ENCODE measurements at regions not wholly inside any gene's neighbourhood (a gene's known extent, or its start where the extent isn't known, plus 50 kb on each side); places are given as distances from the start of the nearest gene placed in this dataset.

DNA sequence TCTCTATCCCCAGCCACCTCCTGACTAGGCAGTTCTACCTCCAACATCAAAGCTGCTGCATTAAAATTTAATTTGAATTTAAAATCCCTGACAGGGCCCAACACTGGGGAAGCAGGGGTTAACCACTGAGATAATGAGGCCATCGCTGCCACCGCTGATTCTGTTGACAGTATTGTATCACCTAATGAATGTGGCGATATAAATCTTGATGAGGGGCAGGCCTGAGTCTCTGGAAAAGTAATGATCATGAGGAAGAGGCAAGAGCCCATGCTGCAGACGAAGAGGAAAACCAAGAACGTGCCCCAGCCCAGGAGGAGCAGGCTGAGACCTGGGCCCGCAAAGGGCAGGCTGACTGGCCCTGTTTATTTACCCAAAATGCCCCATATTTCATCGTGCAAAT lies 251.4 kb upstream of the ZFHX3 start:
- no peak for DNase-seq
- intact Hi-C loops (cut with DNase I) = no loop called here
- no peaks in the 10 kb centered on the region for H3K36me3 ChIP-seq (ENCODE audit: insufficient read depth in 1 of 2, low read depth in 1 of 2)

DNA sequence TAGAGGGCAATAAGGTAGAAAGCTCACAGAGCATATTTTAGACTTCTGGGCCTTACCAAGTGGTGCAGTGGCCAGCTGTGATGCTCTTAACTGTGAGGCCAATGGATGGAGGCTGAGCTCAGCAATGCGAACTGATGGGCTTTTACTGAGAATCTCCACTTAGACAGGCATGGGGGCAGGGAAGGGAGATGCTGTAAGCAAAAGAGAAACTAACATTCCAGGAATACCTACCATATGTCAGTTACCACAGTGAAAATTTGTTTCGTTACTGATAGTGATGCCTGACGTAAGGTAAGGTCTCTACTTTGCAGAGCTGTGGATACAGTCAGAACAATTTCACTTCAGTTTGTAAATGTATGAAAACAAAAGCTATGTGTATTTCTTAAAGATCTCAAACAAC lies 250.6 kb upstream of the ZFHX3 start:
- Histone ChIP-seq H3K27me3 (ENCODE audit: insufficient read depth in 3 of 3, low read length in 2 of 3) (peaks cover 0 to under 1% (median 0%) of the 10 kb centered on the region in 3 donors), H3K4me3 (no peak overlapping the region), H3K36me3 (ENCODE audit: insufficient read depth in 1 of 2, low read depth in 1 of 2) (no peaks in the 10 kb centered on the region), H3K9me3 (no peaks in the 10 kb centered on the region), H3K4me1 (no peaks in the 10 kb centered on the region), H3K27ac (no peak overlapping the region)
- intact Hi-C loops (cut with DNase I) = no loop called here
- DNase-seq (no peak), ATAC-seq (no peak)
- 69 to 85% (median 78%) methylated on average over 3 of the region's 3 CpGs for WGBS, 3 donors
- no peak for TF ChIP-seq CTCF (IDR thresholded peaks at IDR 0.05)

More for the DNA sequence above, 251.4 kb upstream of the ZFHX3 start:
- no peak for TF ChIP-seq CTCF (IDR thresholded peaks at IDR 0.05)
- 73 to 76% (median 75%) methylated on average over 7 of the region's 7 CpGs for WGBS, 3 donors
- no peak overlapping the region for H3K4me3 ChIP-seq
- no peak for ATAC-seq
- peaks cover 0 to 6% (median 2%) of the 10 kb centered on the region in 3 donors for H3K27me3 ChIP-seq (ENCODE audit: insufficient read depth in 3 of 3, low read length in 2 of 3)
- H3K4me1 ChIP-seq = no peaks in the 10 kb centered on the region
- H3K9me3 ChIP-seq = no peaks in the 10 kb centered on the region
- H3K27ac ChIP-seq = no peak overlapping the region

GRCh38 chr16:73290258-73290657 lies 242.3 kb upstream of the ZFHX3 start:
- no peak overlapping the region for H3K4me3 ChIP-seq
- WGBS, 3 donors = 69 to 78% (median 71%) methylated on average over 1 of the region's 1 CpG
- H3K27me3 ChIP-seq (ENCODE audit: insufficient read depth in 3 of 3, low read length in 2 of 3) = peaks cover 0 to 15% (median 12%) of the 10 kb centered on the region in 3 donors
- ATAC-seq (no peak), DNase-seq (no peak)
- no peaks in the 10 kb centered on the region for H3K36me3 ChIP-seq (ENCODE audit: insufficient read depth in 1 of 2, low read depth in 1 of 2)
- no peaks in the 10 kb centered on the region for H3K4me1 ChIP-seq
- intact Hi-C loops (cut with DNase I) = no loop called here
- no peak overlapping the region for H3K27ac ChIP-seq
- TF ChIP-seq CTCF (IDR thresholded peaks at IDR 0.05) = no peak
- no peaks in the 10 kb centered on the region for H3K9me3 ChIP-seq

- 69 to 76% (median 73%) methylated on average over 4 of the region's 4 CpGs for WGBS, 3 donors
- DNase-seq (no peak), ATAC-seq (no peak)
- no peak for TF ChIP-seq CTCF (IDR thresholded peaks at IDR 0.05)
- no peaks in the 10 kb centered on the region for H3K4me1 ChIP-seq
- intact Hi-C loops (cut with DNase I) = no loop called here
- no peak overlapping the region for H3K4me3 ChIP-seq
- H3K36me3 ChIP-seq (ENCODE audit: insufficient read depth in 1 of 2, low read depth in 1 of 2) = no peaks in the 10 kb centered on the region
- H3K27ac ChIP-seq = no peak overlapping the region
- H3K9me3 ChIP-seq = no peaks in the 10 kb centered on the region
- peaks cover 0 to 15% (median 12%) of the 10 kb centered on the region in 3 donors for H3K27me3 ChIP-seq (ENCODE audit: insufficient read depth in 3 of 3, low read length in 2 of 3)
These were observed 241.3 kb upstream of the ZFHX3 start for GRCh38 chr16:73289232-73289631.

- DNase-seq (no peak), ATAC-seq (no peak)
- WGBS, 3 donors = 46 to 53% (median 47%) methylated on average over 21 of the region's 21 CpGs
These were observed 240.6 kb upstream of the ZFHX3 start for GRCh38 chr16:73288520-73288919.

More at GRCh38 chr16:73288520-73288919, 240.6 kb upstream of the ZFHX3 start:
- no peaks in the 10 kb centered on the region for H3K36me3 ChIP-seq (ENCODE audit: insufficient read depth in 1 of 2, low read depth in 1 of 2)
- H3K4me3 ChIP-seq = no peak overlapping the region
- no peaks in the 10 kb centered on the region for H3K9me3 ChIP-seq
- intact Hi-C loops (cut with DNase I) = no loop called here
- peaks cover 0 to 15% (median 12%) of the 10 kb centered on the region in 3 donors for H3K27me3 ChIP-seq (ENCODE audit: insufficient read depth in 3 of 3, low read length in 2 of 3)
- no peaks in the 10 kb centered on the region for H3K4me1 ChIP-seq
- TF ChIP-seq CTCF (IDR thresholded peaks at IDR 0.05) = no peak
- no peak overlapping the region for H3K27ac ChIP-seq

Data from psoas muscle (tissue), 7 donors.